ENCODE measurements at regions not wholly inside any gene's neighbourhood (a gene's known extent, or its start where the extent isn't known, plus 50 kb on each side); places are given as distances from the start of the nearest gene placed in this dataset.

DNA sequence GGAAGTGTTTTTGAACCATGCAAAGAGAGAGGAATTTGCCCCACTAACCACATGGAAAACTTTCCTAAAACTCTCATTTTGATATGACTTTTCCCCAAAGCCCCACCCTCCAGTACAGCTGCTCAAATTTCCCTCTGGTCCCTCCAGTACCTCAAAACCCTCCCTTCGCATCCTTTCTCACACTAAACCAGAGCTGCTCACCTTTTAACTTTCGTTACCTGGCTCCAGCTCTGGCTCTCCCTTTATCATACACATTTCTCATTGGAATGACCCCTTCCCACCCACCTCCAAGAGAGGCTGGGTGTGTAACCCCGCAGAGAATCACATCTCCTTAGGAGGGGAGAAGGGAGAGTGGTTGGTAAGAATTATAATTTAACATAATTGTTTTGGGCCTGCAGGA, 86.8 kb upstream of the NDUFV2 start:
- no peak for DNase-seq (ENCODE audit: low read depth)
- H3K4me3 ChIP-seq (ENCODE audit: low read depth, low read length) = no peak overlapping the region
- H3K36me3 ChIP-seq (ENCODE audit: control insufficient read depth, insufficient read depth, low read length) = no peaks in the 10 kb centered on the region
- TF ChIP-seq, protein P1, sequence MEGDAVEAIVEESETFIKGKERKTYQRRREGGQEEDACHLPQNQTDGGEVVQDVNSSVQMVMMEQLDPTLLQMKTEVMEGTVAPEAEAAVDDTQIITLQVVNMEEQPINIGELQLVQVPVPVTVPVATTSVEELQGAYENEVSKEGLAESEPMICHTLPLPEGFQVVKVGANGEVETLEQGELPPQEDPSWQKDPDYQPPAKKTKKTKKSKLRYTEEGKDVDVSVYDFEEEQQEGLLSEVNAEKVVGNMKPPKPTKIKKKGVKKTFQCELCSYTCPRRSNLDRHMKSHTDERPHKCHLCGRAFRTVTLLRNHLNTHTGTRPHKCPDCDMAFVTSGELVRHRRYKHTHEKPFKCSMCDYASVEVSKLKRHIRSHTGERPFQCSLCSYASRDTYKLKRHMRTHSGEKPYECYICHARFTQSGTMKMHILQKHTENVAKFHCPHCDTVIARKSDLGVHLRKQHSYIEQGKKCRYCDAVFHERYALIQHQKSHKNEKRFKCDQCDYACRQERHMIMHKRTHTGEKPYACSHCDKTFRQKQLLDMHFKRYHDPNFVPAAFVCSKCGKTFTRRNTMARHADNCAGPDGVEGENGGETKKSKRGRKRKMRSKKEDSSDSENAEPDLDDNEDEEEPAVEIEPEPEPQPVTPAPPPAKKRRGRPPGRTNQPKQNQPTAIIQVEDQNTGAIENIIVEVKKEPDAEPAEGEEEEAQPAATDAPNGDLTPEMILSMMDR (IDR thresholded peaks at IDR 0.05; ENCODE audit: insufficient read depth, low read depth, low read length) = no peak
- no peaks in the 10 kb centered on the region for H3K27me3 ChIP-seq (ENCODE audit: control insufficient read depth, insufficient read depth, low read length)
- ChIA-PET POLR2A (no interaction called here), CTCF (no interaction called here)

DNA sequence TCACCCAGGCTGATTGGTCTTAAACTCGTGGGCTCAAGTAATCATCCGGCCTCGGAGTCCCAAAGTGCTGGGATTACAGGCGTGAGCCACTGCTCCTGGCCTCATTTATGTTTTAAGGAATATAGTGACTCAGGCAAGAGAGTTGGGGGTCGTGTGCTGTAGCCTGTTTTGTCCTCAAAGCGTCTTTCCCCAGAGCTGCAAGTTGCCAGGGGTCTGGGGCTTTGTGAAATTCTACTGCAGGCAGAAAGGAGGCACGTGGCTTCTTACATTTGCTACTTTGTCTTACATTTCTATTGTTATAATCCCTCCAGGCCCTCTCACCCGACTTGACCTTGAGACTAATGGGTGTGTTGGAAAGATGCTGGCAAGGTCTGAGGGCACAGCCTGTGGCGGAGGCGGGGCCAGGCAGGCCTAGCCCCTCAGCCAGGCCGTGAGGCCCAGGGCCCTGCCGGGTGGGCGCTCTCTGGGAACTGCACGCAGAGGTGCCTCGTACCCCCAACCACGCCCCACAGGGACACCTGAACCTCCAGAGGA, 85.8 kb upstream of the NDUFV2 start:
- peak overlapping the region; percentile 20; the same call in 1 of the 2 replicates for H3K4me3 ChIP-seq (ENCODE audit: low read depth, low read length)
- POLR2A ChIA-PET = no interaction called here
- DNase-seq (ENCODE audit: low read depth) = no peak
- H3K36me3 ChIP-seq (ENCODE audit: control insufficient read depth, insufficient read depth, low read length) = no peaks in the 10 kb centered on the region
- CTCF ChIA-PET = no interaction called here
- TF ChIP-seq, protein P1 (IDR thresholded peaks at IDR 0.05; ENCODE audit: insufficient read depth, low read depth, low read length) = no peak
- H3K27me3 ChIP-seq (ENCODE audit: control insufficient read depth, insufficient read depth, low read length) = no peaks in the 10 kb centered on the region

DNA sequence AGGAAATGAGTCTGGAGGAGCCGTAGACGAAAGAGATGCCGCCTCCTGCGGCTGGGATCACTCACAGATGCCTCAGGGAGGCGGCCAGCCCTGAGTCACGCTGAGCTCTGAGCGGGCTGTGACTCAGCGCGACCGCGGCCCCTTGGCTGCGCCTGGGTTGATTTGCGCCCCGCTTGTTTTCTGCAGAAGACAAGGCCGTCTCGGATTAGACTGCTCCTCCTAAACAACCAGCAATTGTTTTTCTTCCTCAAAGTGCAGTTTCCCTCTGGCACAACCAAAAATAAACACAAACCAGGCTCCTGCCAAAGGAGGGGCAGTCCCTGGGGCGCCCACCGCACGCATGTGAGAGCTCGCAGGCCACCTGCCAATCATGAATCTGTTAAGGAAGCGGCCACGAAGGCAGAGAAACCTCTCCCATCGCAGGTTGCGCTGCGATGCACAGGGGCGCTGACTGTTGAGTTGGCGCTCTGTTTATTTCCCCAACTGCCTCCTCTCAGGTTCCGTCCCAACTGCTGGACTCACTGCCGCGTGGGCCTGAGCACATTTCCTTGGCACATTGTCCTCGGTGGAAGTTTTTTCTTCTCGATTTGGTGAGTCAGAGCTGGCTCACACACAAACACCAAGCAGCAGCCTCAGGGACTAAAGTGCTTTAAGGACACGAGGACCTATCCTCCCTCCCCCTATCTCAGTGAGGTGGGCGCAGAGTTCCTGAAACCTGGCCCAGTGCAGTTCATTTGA, 85.2 kb upstream of the NDUFV2 start:
- ChIA-PET POLR2A (no interaction called here), CTCF (interaction anchor here (0.8 to 1.0 kb wide), 2 partner anchors 20 to 1451 kb away, joined by 3 read pairs; partner anchors contain the start of gene PTPRM)
- TF ChIP-seq, protein P1 (IDR thresholded peaks at IDR 0.05; ENCODE audit: insufficient read depth, low read depth, low read length) = peak; percentile 35; the same call in 1 of the 2 replicates
- H3K4me3 ChIP-seq (ENCODE audit: low read depth, low read length) = peak overlapping the region; percentile 20
- DNase-seq (ENCODE audit: low read depth) = peak; percentile 69
- no peaks in the 10 kb centered on the region for H3K36me3 ChIP-seq (ENCODE audit: control insufficient read depth, insufficient read depth, low read length)
- H3K27me3 ChIP-seq (ENCODE audit: control insufficient read depth, insufficient read depth, low read length) = no peaks in the 10 kb centered on the region

DNA sequence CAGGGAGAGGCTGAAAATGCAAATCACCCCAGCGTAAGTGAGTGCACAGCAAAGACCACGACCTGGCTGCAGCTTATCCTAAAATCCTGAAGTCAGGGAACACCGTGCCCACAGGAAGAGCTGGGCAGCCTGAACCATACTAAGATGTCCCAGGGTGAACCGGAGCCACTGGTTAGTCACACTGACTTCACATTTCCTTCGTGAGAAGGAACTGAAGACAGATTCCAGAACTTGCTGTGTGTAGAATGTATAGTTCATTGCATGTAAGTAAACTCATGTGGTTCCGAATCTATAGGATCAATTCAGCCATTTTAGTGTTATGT, 84.6 kb upstream of the NDUFV2 start:
- CTCF ChIA-PET = interaction anchor here (0.6 to 1.0 kb wide), 3 partner anchors 20 to 1451 kb away, joined by 3 read pairs; partner anchors contain the start of gene PTPRM

DNA sequence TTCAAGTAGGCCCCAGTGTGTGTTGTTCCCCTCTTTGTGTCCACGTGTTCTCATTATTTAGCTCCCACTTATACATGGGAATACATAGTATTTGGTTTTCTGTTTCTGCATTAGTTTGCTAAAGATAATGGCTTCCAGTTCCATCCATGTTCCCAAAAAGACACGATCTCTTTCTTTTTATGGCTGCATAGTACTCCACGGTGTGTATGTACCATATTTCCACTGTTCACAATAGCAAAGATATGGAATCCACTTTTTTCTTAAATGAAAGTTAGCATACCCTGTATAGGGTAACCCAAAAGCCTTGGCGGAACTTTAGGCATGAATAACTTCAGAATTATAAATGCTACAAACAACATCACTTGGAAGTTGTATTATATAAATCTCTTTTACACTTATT, 83.4 kb upstream of the NDUFV2 start:
- CTCF ChIA-PET = no interaction called here

More for the DNA sequence above, 84.6 kb upstream of the NDUFV2 start:
- Histone ChIP-seq H3K4me3 (ENCODE audit: low read depth, low read length) (no peak overlapping the region), H3K27me3 (ENCODE audit: control insufficient read depth, insufficient read depth, low read length) (no peaks in the 10 kb centered on the region), H3K36me3 (ENCODE audit: control insufficient read depth, insufficient read depth, low read length) (no peaks in the 10 kb centered on the region)
- POLR2A ChIA-PET = no interaction called here
- TF ChIP-seq, protein P1 (IDR thresholded peaks at IDR 0.05; ENCODE audit: insufficient read depth, low read depth, low read length) = no peak
- DNase-seq (ENCODE audit: low read depth) = no peak

More for the DNA sequence above, 83.4 kb upstream of the NDUFV2 start:
- no peak overlapping the region for H3K4me3 ChIP-seq (ENCODE audit: low read depth, low read length)
- no peaks in the 10 kb centered on the region for H3K27me3 ChIP-seq (ENCODE audit: control insufficient read depth, insufficient read depth, low read length)
- TF ChIP-seq, protein P1 (IDR thresholded peaks at IDR 0.05; ENCODE audit: insufficient read depth, low read depth, low read length) = no peak
- POLR2A ChIA-PET = no interaction called here
- no peak for DNase-seq (ENCODE audit: low read depth)
- no peaks in the 10 kb centered on the region for H3K36me3 ChIP-seq (ENCODE audit: control insufficient read depth, insufficient read depth, low read length)

Measured in BJ (cell line).